Ovary (tissue), 7 donors: ENCODE measurements at regions not wholly inside any gene's neighbourhood (a gene's known extent, or its start where the extent isn't known, plus 50 kb on each side); places are given as distances from the start of the nearest gene placed in this dataset.

ENCODE experiments used
- DNase-seq, 5 donors: peaks; one replicate each; pipeline ENCODE4 v3.0.0-alpha.2; 2019 to 2020
- H3K27ac ChIP-seq, 2 donors: fragments of 200-600 bp; one replicate each; pipeline versions ENCODE4 v1.5.1 to v1.8.0; 2019 to 2022
- H3K27me3 ChIP-seq: fragments of 200-600 bp; one replicate; pipeline ENCODE4 v1.8.0; 2022
- H3K36me3 ChIP-seq: fragments of 200-600 bp; sonication (generic); one replicate; pipeline ENCODE4 v1.5.1; 2019
- H3K4me1 ChIP-seq: one replicate; pipeline ENCODE4 v1.8.1; 2013; ENCODE audit warnings: mild to moderate bottlenecking, moderate library complexity; ENCODE audit not compliant: insufficient read depth
- H3K4me3 ChIP-seq: fragments of 200-600 bp; sonication (generic); one replicate; pipeline ENCODE4 v1.5.1; 2017
- H3K9me3 ChIP-seq, 2 donors: fragments of 200-600 bp in 1 of 2; sonication (generic) in 1 of 2; one replicate each; pipeline versions ENCODE4 v1.5.1 to v1.8.1; 2013 to 2019; ENCODE audit warnings: mild to moderate bottlenecking in 1 of 2, moderate library complexity in 1 of 2
- EP300 ChIP-seq: sonication (generic); formaldehyde crosslinking; IDR thresholded peaks from one replicate; pipeline ENCODE4 v1.6.1; 2017; ENCODE audit warnings: antibody characterized with exemption
- POLR2A ChIP-seq: fragments of 450-650 bp; IDR thresholded peaks from one replicate; pipeline ENCODE4 v1.6.1; 2017; ENCODE audit warnings: antibody characterized with exemption, mild to moderate bottlenecking, moderate library complexity
- WGBS, 3 donors: extraction: QIAGEN DNeasy Blood & Tissue Kit in 1 of 3; methylation state at CpG; one replicate each; pipeline versions ENCODE4 v1.1.5 to v1.1.7; 2013 to 2017; 5-methylcytosine and 5-hydroxymethylcytosine counted together
- intact Hi-C, 4 donors: fragments of 100-400 bp; cut with DNase I; formaldehyde crosslinking; loops; one replicate each; pipeline versions ENCODE4 v1.11.0 to v1.15.1; 2022 to 2023
- TF ChIP-seq, protein P1 (sequence below), 3 donors: fragments of 450-650 bp in 2 of 3; fragments of 200-600 bp in 1 of 3; IDR thresholded peaks; one replicate each; pipeline versions ENCODE4 v1.5.1 to v1.8.0; 2016 to 2022; ENCODE audit warnings: antibody characterized with exemption in 3 of 3, mild to moderate bottlenecking in 1 of 3
- donor health status: DM: no; HTN: no; CAD: no; lungs with moderate emphysema.
- donor health status: DM: no; HTN: no; CAD: no.
- donor health status: Bipolar disorder and iron deficiency.
- donor health status: DM: no; HTN: no; CAD: no.
- donor health status: DM: yes; HTN: yes; CAD: no.

DNA sequence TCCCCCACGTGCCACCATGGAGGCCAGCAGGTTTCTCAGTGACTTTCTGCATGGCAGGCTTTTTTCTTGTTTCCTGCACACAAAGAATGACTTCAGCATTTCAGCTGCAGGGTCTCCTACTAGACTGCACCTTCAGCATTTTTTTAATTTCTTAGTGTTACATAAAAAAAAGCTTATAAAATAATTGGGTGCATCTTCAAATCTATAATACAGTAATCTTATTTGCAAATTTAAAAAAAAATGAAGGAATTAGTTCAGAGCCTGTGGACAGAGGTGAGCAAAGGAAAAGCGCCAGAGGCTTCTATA lies 57.6 kb downstream of the FAM50B start:
- Histone ChIP-seq H3K4me1 (no peaks in the 10 kb centered on the region), H3K4me3 (no peak overlapping the region), H3K27me3 (no peaks in the 10 kb centered on the region), H3K9me3 (no peaks in the 10 kb centered on the region), H3K27ac (no peak overlapping the region), H3K36me3 (no peaks in the 10 kb centered on the region)
- 84 to 86% (median 84%) methylated on average over 2 of the region's 2 CpGs for WGBS, 3 donors
- intact Hi-C loops: no loop called here
- TF ChIP-seq POLR2A (no peak), EP300 (no peak)
- TF ChIP-seq, protein P1, sequence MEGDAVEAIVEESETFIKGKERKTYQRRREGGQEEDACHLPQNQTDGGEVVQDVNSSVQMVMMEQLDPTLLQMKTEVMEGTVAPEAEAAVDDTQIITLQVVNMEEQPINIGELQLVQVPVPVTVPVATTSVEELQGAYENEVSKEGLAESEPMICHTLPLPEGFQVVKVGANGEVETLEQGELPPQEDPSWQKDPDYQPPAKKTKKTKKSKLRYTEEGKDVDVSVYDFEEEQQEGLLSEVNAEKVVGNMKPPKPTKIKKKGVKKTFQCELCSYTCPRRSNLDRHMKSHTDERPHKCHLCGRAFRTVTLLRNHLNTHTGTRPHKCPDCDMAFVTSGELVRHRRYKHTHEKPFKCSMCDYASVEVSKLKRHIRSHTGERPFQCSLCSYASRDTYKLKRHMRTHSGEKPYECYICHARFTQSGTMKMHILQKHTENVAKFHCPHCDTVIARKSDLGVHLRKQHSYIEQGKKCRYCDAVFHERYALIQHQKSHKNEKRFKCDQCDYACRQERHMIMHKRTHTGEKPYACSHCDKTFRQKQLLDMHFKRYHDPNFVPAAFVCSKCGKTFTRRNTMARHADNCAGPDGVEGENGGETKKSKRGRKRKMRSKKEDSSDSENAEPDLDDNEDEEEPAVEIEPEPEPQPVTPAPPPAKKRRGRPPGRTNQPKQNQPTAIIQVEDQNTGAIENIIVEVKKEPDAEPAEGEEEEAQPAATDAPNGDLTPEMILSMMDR (IDR thresholded peaks at IDR 0.05): no peak
- no peak for DNase-seq

DNA sequence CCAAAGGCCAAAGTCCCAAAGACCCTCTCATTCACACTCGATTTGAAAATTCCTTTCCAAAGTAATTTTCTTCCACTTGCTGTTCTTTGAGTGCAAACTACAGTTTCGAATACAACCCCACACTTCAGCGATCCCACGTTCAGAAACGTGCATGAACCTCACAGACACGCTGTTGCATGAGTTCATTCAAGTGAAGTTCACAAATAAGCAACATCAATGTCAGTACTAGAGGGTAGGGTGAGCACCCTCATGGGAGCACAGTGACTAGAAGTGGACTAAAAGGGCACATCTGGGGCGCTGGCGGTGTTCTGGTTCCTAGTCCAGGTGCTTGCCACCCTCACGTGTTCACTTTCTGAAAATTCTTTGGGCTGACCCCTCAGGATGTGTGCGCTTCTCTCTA lies 59.0 kb downstream of the FAM50B start:
- Histone ChIP-seq H3K9me3 (no peaks in the 10 kb centered on the region), H3K36me3 (no peaks in the 10 kb centered on the region), H3K4me1 (peaks cover 3% of the 10 kb centered on the region), H3K27ac (no peak overlapping the region), H3K27me3 (no peaks in the 10 kb centered on the region), H3K4me3 (no peak overlapping the region)
- no peak for DNase-seq
- intact Hi-C loops: no loop called here
- TF ChIP-seq, protein P1 (IDR thresholded peaks at IDR 0.05): no peak
- no peak for TF ChIP-seq EP300
- TF ChIP-seq POLR2A: no peak
- WGBS, 3 donors: 94 to 97% (median 95%) methylated on average over 10 of the region's 10 CpGs

DNA sequence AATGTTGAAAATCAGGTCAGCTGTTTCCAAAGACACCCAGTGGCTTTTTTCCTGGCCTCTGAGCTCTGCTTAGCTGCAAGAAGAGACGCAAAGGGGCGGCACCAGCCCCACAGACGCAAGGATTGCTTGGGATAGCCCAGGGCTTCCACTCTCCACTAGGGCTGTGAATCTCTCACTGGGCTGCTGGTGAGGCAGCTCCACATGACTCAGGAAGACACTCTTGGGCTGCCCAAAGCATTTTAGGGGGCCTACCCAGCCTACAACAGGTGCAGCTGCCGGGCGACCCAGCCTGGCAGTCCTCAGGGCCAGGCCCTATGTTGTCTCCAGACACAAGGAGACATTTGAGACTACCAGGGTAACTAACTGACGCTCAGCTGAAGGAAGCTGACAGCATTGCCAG lies 59.8 kb downstream of the FAM50B start:
- no peaks in the 10 kb centered on the region for H3K36me3 ChIP-seq
- TF ChIP-seq, protein P1 (IDR thresholded peaks at IDR 0.05): no peak
- TF ChIP-seq EP300 (no peak), POLR2A (no peak)
- 98% methylated on average over 6 of the region's 6 CpGs for WGBS, 3 donors

DNA sequence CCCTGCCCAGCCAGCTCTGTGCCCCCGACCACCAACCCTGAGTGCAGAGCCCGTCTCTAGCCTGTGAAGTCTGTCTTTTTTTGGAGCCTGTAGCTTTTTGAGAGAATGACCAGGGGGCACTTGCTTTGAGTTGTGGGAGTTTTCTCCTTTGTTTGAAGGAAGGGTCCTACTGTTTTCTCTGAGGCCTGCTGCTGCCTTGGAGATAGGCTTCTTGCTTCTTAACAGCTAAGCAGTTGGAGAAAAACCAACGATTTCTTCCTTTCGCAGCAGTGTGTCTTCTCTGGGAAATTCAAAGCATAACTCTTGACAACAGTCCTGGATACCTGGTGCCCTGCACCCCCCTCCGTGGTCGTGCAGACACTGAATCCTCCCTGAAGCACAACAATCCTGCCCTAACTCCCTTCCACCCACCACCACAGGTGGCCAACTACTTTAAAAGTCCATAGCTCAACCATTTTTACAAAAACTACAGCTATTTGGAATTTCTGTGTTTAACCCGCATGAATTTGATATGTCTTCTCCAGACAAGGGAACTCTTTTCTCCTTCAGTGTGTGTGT lies 61.0 kb downstream of the FAM50B start:
- H3K4me3 ChIP-seq: no peak overlapping the region
- no peak for DNase-seq
- no peak overlapping the region for H3K27ac ChIP-seq
- H3K9me3 ChIP-seq: no peaks in the 10 kb centered on the region
- TF ChIP-seq POLR2A (no peak), EP300 (no peak)
- TF ChIP-seq, protein P1 (IDR thresholded peaks at IDR 0.05): no peak
- peaks cover 3% of the 10 kb centered on the region for H3K4me1 ChIP-seq
- no peaks in the 10 kb centered on the region for H3K27me3 ChIP-seq
- intact Hi-C loops: no loop called here
- H3K36me3 ChIP-seq: no peaks in the 10 kb centered on the region
- WGBS, 3 donors: 71 to 79% (median 77%) methylated on average over 7 of the region's 7 CpGs

More for the DNA sequence above, 59.8 kb downstream of the FAM50B start:
- Histone ChIP-seq H3K4me3 (no peak overlapping the region), H3K27me3 (no peaks in the 10 kb centered on the region), H3K9me3 (no peaks in the 10 kb centered on the region), H3K4me1 (peaks cover 3% of the 10 kb centered on the region), H3K27ac (no peak overlapping the region)
- no peak for DNase-seq
- intact Hi-C loops: no loop called here
